HepG2 (cell line): ENCODE measurements at regions not wholly inside any gene's neighbourhood (a gene's known extent, or its start where the extent isn't known, plus 50 kb on each side); places are given as distances from the start of the nearest gene placed in this dataset.

Experiments
- BORCS8-MEF2B ChIP-seq: sonication (generic); formaldehyde crosslinking; IDR thresholded peaks from 2 replicates; pipeline ENCODE4 v1.8.0; 2022; ENCODE audit warnings: mild to moderate bottlenecking, missing genetic modification reagents
- CCAR2 ChIP-seq: fragments of 200-400 bp; formaldehyde crosslinking; optimal IDR thresholded peaks from 2 replicates; pipeline ENCODE3; 2018; ENCODE audit warnings: low read depth, mild to moderate bottlenecking, low read length, moderate library complexity
- GABPB1 ChIP-seq: IDR thresholded peaks from 2 replicates; pipeline ENCODE4 v1.6.1; 2016; ENCODE audit warnings: mild to moderate bottlenecking, missing genetic modification reagents, moderate library complexity, missing compliant biosample characterization
- GFI1 ChIP-seq: sonication (generic); formaldehyde crosslinking; IDR thresholded peaks from 2 replicates; pipeline ENCODE4 v1.5.0; 2020; ENCODE audit warnings: missing genetic modification reagents, mild to moderate bottlenecking, borderline replicate concordance
- GTF3A ChIP-seq: sonication (generic); formaldehyde crosslinking; conservative IDR thresholded peaks from 2 replicates; pipeline ENCODE4 v1.4.0; 2020; ENCODE audit warnings: mild to moderate bottlenecking, missing genetic modification reagents
- KMT2A ChIP-seq: sonication (generic); formaldehyde crosslinking; IDR thresholded peaks from 2 replicates; pipeline ENCODE4 v1.4.0; 2020; ENCODE audit warnings: missing genetic modification reagents
- NR2C2 ChIP-seq: sonication (generic); formaldehyde crosslinking; IDR thresholded peaks from 2 replicates; pipeline ENCODE4 v1.4.0; 2020; ENCODE audit warnings: missing genetic modification reagents, mild to moderate bottlenecking, moderate library complexity, borderline replicate concordance
- PPARG ChIP-seq: conservative IDR thresholded peaks from 2 replicates; pipeline ENCODE4 v1.6.1; 2016; ENCODE audit warnings: missing biosample characterization, missing genetic modification reagents
- SALL1 ChIP-seq: sonication (generic); formaldehyde crosslinking; IDR thresholded peaks from 2 replicates; pipeline ENCODE4 v1.8.0; 2022; ENCODE audit warnings: mild to moderate bottlenecking, missing genetic modification reagents
- SAP130 ChIP-seq: IDR thresholded peaks from 2 replicates; pipeline ENCODE4 v1.6.1; 2016; ENCODE audit warnings: low read depth
- SSRP1 ChIP-seq: IDR thresholded peaks from 2 replicates; pipeline ENCODE4 v1.6.1; 2016; ENCODE audit warnings: control low read depth
- ZFAT ChIP-seq: sonication (generic); formaldehyde crosslinking; conservative IDR thresholded peaks from 2 replicates; pipeline ENCODE4 v1.8.1; 2023; ENCODE audit warnings: missing genetic modification reagents, inconsistent platforms
- ZFP90 ChIP-seq: sonication (generic); formaldehyde crosslinking; IDR thresholded peaks from 2 replicates; pipeline ENCODE4 v1.8.0; 2022; ENCODE audit warnings: missing genetic modification reagents, mild to moderate bottlenecking, inconsistent platforms, borderline replicate concordance
- ZMYM4 ChIP-seq: sonication (generic); formaldehyde crosslinking; IDR thresholded peaks from 2 replicates; pipeline ENCODE4 v1.8.1; 2023; ENCODE audit warnings: mild to moderate bottlenecking, missing genetic modification reagents
- ZNF207 ChIP-seq: fragments of 450-650 bp; IDR thresholded peaks from 2 replicates; pipeline ENCODE4 v1.6.1; 2016; ENCODE audit warnings: antibody characterized with exemption, borderline replicate concordance
- ZNF296 ChIP-seq: sonication (generic); formaldehyde crosslinking; conservative IDR thresholded peaks from 2 replicates; pipeline ENCODE4 v1.5.0; 2020; ENCODE audit warnings: mild to moderate bottlenecking, missing genetic modification reagents
- ZNF839 ChIP-seq: sonication (generic); formaldehyde crosslinking; IDR thresholded peaks from 2 replicates; pipeline ENCODE4 v1.4.0; 2020; ENCODE audit warnings: missing genetic modification reagents, mild to moderate bottlenecking, borderline replicate concordance
- TF ChIP-seq, protein P1 (sequence below): sonication (generic); formaldehyde crosslinking; IDR thresholded peaks from 2 replicates; pipeline ENCODE4 v1.4.0; 2020; ENCODE audit warnings: mild to moderate bottlenecking, missing genetic modification reagents, borderline replicate concordance
- TF ChIP-seq, protein P2 (sequence below): sonication (generic); formaldehyde crosslinking; IDR thresholded peaks from 2 replicates; pipeline ENCODE4 v1.4.0; 2020; ENCODE audit warnings: low read depth, mild to moderate bottlenecking, missing genetic modification reagents
- TF ChIP-seq, protein P3 (sequence below): sonication (generic); formaldehyde crosslinking; IDR thresholded peaks from 2 replicates; pipeline ENCODE4 v1.4.0; 2020; ENCODE audit warnings: missing genetic modification reagents

DNA sequence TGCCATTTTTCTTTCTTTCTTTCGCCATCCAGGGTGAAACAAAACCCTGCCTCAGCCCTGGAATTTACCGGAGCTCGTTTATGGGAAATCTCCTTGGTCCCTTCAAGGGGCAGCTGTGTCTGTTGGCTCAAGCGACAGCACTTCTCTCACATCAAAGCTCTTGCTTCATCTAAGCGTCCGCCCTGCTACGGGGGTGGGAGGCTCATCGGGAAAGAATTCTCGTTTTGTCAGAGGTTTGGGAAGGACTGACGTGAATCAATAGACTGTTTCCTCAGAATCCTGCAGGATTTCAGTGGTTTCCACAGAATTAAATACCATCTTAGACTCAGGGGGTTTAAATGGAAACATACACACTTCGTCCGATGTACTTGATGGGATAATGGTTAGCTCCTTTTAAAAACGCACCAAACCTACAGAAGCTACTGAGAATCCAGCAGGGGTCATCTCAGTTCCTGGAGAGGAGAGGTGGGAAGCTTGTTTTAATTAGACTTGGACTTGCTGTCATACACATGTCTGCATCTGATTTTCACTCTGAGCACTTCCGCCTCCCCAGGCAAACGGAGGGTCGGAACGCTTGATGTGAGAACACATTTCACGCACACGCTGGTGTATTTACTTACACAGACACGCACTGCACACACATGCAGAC is 91.6 kb downstream of the ASB1 start (continued):
- TF ChIP-seq BORCS8-MEF2B (no peak), GTF3A (no peak), CCAR2 (no peak), ZFAT (CRISPR knock-in tag) (no peak), SSRP1 (no peak), ZNF839 (no peak), ZNF296 (no peak), SALL1 (CRISPR knock-in tag) (peak; percentile 20; the same call in 1 of the 2 replicates), KMT2A (CRISPR knock-in tag) (0 out of 2 replicates have a peak, but pooled peaks have one; percentile 35), PPARG (CRISPR knock-in tag) (no peak), GABPB1 (CRISPR knock-in tag) (no peak), ZFP90 (no peak), SAP130 (CRISPR knock-in tag) (peak; percentile 48), ZMYM4 (CRISPR knock-in tag) (no peak), GFI1 (no peak), ZNF207 (no peak), NR2C2 (CRISPR knock-in tag) (no peak)
- TF ChIP-seq, protein P1, sequence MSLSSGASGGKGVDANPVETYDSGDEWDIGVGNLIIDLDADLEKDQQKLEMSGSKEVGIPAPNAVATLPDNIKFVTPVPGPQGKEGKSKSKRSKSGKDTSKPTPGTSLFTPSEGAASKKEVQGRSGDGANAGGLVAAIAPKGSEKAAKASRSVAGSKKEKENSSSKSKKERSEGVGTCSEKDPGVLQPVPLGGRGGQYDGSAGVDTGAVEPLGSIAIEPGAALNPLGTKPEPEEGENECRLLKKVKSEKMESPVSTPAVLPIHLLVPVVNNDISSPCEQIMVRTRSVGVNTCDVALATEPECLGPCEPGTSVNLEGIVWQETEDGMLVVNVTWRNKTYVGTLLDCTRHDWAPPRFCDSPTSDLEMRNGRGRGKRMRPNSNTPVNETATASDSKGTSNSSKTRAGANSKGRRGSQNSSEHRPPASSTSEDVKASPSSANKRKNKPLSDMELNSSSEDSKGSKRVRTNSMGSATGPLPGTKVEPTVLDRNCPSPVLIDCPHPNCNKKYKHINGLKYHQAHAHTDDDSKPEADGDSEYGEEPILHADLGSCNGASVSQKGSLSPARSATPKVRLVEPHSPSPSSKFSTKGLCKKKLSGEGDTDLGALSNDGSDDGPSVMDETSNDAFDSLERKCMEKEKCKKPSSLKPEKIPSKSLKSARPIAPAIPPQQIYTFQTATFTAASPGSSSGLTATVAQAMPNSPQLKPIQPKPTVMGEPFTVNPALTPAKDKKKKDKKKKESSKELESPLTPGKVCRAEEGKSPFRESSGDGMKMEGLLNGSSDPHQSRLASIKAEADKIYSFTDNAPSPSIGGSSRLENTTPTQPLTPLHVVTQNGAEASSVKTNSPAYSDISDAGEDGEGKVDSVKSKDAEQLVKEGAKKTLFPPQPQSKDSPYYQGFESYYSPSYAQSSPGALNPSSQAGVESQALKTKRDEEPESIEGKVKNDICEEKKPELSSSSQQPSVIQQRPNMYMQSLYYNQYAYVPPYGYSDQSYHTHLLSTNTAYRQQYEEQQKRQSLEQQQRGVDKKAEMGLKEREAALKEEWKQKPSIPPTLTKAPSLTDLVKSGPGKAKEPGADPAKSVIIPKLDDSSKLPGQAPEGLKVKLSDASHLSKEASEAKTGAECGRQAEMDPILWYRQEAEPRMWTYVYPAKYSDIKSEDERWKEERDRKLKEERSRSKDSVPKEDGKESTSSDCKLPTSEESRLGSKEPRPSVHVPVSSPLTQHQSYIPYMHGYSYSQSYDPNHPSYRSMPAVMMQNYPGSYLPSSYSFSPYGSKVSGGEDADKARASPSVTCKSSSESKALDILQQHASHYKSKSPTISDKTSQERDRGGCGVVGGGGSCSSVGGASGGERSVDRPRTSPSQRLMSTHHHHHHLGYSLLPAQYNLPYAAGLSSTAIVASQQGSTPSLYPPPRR (CRISPR knock-in tag): no peak
- TF ChIP-seq, protein P2, sequence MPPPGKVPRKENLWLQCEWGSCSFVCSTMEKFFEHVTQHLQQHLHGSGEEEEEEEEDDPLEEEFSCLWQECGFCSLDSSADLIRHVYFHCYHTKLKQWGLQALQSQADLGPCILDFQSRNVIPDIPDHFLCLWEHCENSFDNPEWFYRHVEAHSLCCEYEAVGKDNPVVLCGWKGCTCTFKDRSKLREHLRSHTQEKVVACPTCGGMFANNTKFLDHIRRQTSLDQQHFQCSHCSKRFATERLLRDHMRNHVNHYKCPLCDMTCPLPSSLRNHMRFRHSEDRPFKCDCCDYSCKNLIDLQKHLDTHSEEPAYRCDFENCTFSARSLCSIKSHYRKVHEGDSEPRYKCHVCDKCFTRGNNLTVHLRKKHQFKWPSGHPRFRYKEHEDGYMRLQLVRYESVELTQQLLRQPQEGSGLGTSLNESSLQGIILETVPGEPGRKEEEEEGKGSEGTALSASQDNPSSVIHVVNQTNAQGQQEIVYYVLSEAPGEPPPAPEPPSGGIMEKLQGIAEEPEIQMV (CRISPR knock-in tag): no peak
- TF ChIP-seq, protein P3, sequence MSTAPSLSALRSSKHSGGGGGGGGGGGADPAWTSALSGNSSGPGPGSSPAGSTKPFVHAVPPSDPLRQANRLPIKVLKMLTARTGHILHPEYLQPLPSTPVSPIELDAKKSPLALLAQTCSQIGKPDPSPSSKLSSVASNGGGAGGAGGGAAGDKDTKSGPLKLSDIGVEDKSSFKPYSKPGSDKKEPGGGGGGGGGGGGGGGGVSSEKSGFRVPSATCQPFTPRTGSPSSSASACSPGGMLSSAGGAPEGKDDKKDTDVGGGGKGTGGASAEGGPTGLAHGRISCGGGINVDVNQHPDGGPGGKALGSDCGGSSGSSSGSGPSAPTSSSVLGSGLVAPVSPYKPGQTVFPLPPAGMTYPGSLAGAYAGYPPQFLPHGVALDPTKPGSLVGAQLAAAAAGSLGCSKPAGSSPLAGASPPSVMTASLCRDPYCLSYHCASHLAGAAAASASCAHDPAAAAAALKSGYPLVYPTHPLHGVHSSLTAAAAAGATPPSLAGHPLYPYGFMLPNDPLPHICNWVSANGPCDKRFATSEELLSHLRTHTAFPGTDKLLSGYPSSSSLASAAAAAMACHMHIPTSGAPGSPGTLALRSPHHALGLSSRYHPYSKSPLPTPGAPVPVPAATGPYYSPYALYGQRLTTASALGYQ (CRISPR knock-in tag): peak; percentile 42; the same call in 1 of the 2 replicates
